HL-60 (cell line): ENCODE measurements at regions not wholly inside any gene's neighbourhood (a gene's known extent, or its start where the extent isn't known, plus 50 kb on each side); places are given as distances from the start of the nearest gene placed in this dataset.

ENCODE experiments used
- DNase-seq, 2 experiments: peaks; one replicate each; pipeline ENCODE4 v3.0.0-alpha.2; 2010 to 2020; ENCODE audit warnings: low read depth in 1 of 2, low spot score in 1 of 2
- H3K27ac ChIP-seq: fragments of 250-450 bp; sonication (Bioruptor Pico); replicated peaks from 2 replicates; pipeline ENCODE4 v1.5.1; 2020; ENCODE audit warnings: mild to moderate bottlenecking, moderate library complexity
- H3K27me3 ChIP-seq: fragments of 250-450 bp; sonication (Bioruptor Pico); 2 replicates; pipeline ENCODE4 v1.5.1; 2021; ENCODE audit warnings: mild to moderate bottlenecking, moderate library complexity; ENCODE audit not compliant: insufficient read depth, poor library complexity, severe bottlenecking
- H3K4me3 ChIP-seq: replicated peaks from 2 replicates; pipeline ENCODE4 v1.5.1; 2011; ENCODE audit warnings: mild to moderate bottlenecking, control low read depth, low read length; ENCODE audit not compliant: insufficient read depth
- GABPA ChIP-seq: IDR thresholded peaks from 2 replicates; pipeline ENCODE4 v1.6.1; 2012; ENCODE audit warnings: low read depth
- POLR2AphosphoS5 ChIP-seq: IDR thresholded peaks from 2 replicates; pipeline ENCODE4 v1.6.1; 2012; ENCODE audit warnings: low read depth
- SPI1 ChIP-seq: IDR thresholded peaks from 2 replicates; pipeline ENCODE4 v1.6.1; 2012; ENCODE audit warnings: low read depth, mild to moderate bottlenecking, borderline replicate concordance
- TF ChIP-seq, protein P1 (sequence below): IDR thresholded peaks from one replicate; pipeline ENCODE4 v1.5.1; 2011; ENCODE audit warnings: low read length, control low read depth, inconsistent platforms; ENCODE audit not compliant: insufficient read depth
- TF ChIP-seq, protein P2 (sequence below): IDR thresholded peaks from 2 replicates; pipeline ENCODE4 v1.6.1; 2012; ENCODE audit warnings: low read depth; ENCODE audit not compliant: insufficient replicate concordance

DNA sequence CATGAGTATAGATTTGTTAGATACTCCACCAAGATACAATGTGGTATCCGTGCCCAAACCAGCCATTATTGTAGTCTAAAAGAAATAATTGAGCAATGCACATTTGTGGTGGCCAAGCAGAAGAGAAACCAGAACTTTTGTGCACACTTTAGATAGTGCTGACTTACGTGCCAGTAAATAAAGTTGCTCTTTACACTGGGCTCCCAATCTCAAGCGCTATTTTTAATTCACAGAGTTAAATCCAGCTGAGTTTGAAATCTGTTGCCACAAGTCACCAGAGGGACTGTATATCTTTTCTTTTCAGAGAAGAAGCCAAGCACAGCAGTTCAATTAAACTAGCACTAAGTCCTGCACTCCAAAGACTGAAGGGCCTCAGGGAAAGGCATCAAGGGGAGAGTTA lies 680.4 kb downstream of the TDRD15 start:
- no peak for DNase-seq

DNA sequence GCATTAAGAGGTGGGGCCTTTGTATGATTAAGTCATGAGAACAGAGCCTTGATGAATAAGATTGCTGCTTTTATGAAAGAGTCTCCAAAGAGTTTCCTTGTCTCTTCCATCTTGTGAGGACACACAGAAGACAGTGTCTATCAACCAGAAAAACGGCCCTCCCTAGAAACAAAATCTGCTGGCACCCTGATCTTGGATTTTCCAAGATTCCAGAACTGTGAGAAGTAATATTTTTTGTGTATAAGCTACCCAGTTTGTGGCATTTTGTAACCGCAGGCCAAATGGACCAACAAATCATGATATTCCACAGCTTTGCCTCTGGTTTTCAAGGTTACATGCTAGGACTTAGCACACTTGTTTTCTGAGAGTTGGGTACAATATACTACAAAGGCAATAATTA lies 687.8 kb downstream of the TDRD15 start:
- TF ChIP-seq POLR2AphosphoS5 (no peak), SPI1 (no peak), GABPA (no peak)
- TF ChIP-seq, protein P1, sequence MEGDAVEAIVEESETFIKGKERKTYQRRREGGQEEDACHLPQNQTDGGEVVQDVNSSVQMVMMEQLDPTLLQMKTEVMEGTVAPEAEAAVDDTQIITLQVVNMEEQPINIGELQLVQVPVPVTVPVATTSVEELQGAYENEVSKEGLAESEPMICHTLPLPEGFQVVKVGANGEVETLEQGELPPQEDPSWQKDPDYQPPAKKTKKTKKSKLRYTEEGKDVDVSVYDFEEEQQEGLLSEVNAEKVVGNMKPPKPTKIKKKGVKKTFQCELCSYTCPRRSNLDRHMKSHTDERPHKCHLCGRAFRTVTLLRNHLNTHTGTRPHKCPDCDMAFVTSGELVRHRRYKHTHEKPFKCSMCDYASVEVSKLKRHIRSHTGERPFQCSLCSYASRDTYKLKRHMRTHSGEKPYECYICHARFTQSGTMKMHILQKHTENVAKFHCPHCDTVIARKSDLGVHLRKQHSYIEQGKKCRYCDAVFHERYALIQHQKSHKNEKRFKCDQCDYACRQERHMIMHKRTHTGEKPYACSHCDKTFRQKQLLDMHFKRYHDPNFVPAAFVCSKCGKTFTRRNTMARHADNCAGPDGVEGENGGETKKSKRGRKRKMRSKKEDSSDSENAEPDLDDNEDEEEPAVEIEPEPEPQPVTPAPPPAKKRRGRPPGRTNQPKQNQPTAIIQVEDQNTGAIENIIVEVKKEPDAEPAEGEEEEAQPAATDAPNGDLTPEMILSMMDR = no peak
- TF ChIP-seq, protein P2, sequence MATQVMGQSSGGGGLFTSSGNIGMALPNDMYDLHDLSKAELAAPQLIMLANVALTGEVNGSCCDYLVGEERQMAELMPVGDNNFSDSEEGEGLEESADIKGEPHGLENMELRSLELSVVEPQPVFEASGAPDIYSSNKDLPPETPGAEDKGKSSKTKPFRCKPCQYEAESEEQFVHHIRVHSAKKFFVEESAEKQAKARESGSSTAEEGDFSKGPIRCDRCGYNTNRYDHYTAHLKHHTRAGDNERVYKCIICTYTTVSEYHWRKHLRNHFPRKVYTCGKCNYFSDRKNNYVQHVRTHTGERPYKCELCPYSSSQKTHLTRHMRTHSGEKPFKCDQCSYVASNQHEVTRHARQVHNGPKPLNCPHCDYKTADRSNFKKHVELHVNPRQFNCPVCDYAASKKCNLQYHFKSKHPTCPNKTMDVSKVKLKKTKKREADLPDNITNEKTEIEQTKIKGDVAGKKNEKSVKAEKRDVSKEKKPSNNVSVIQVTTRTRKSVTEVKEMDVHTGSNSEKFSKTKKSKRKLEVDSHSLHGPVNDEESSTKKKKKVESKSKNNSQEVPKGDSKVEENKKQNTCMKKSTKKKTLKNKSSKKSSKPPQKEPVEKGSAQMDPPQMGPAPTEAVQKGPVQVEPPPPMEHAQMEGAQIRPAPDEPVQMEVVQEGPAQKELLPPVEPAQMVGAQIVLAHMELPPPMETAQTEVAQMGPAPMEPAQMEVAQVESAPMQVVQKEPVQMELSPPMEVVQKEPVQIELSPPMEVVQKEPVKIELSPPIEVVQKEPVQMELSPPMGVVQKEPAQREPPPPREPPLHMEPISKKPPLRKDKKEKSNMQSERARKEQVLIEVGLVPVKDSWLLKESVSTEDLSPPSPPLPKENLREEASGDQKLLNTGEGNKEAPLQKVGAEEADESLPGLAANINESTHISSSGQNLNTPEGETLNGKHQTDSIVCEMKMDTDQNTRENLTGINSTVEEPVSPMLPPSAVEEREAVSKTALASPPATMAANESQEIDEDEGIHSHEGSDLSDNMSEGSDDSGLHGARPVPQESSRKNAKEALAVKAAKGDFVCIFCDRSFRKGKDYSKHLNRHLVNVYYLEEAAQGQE = no peak
- no peak for DNase-seq
- no peak overlapping the region for H3K4me3 ChIP-seq

More for the DNA sequence above, 680.4 kb downstream of the TDRD15 start:
- Histone ChIP-seq H3K27me3 (no peaks in the 10 kb centered on the region), H3K4me3 (no peak overlapping the region), H3K27ac (no peak overlapping the region)
- TF ChIP-seq, protein P1 = no peak

DNA sequence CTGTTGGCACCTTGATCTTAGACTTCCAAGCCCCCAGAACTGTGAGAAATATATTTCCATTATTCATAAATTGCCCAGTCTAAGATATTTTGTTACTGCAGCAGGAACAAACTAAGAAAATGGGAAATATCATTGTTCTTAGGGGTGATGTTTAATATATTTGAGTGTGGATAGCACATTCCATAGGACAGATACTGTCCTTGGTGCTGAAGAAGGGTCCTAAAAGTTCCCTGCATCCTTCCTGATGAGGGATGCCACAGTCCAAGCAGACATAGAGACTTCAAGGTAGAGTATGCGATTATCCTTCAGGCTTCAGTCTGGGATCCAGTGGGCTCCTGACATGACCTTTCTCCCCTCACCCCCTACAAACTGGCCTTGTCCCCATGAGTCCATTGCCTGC lies 689.0 kb downstream of the TDRD15 start:
- Histone ChIP-seq H3K4me3 (no peak overlapping the region), H3K27ac (no peak overlapping the region), H3K27me3 (no peaks in the 10 kb centered on the region)
- TF ChIP-seq POLR2AphosphoS5 = no peak
- TF ChIP-seq, protein P2 = peak; percentile 84
- DNase-seq = no peak

More for the DNA sequence above, 687.8 kb downstream of the TDRD15 start:
- no peak overlapping the region for H3K27ac ChIP-seq
- no peaks in the 10 kb centered on the region for H3K27me3 ChIP-seq

DNA sequence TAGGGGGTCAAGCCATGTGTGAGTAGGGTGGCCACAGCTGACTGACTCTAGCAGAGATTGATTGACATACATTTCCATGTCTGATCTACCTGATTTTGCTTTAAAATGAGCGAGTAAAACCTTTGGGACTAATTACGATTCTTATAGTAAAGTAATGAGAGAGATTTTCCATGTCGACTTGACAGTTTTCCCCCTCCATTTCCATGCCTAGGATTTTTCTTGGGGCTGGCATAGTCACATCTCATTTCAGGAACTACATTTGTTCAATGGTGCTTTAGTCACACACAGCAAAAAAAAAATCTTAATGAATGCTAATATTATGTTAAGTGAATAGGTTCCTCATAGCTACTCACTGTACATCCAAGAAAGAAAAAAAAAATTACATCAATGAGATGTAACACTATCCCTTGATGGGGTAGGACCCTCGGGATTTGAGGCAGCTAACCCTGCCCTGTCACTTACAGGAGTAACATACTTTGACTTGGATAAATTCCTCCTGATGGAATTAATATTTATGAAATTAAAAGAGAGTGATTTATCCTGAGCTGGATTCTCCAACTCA lies 690.9 kb downstream of the TDRD15 start:
- DNase-seq = no peak
- H3K27me3 ChIP-seq = no peaks in the 10 kb centered on the region
- H3K4me3 ChIP-seq = no peak overlapping the region
- no peak overlapping the region for H3K27ac ChIP-seq
- TF ChIP-seq GABPA (no peak), SPI1 (no peak), POLR2AphosphoS5 (no peak)
- TF ChIP-seq, protein P1 = no peak
- TF ChIP-seq, protein P2 = no peak
